ENCODE measurements at regions not wholly inside any gene's neighbourhood (a gene's known extent, or its start where the extent isn't known, plus 50 kb on each side); places are given as distances from the start of the nearest gene placed in this dataset.

DNA sequence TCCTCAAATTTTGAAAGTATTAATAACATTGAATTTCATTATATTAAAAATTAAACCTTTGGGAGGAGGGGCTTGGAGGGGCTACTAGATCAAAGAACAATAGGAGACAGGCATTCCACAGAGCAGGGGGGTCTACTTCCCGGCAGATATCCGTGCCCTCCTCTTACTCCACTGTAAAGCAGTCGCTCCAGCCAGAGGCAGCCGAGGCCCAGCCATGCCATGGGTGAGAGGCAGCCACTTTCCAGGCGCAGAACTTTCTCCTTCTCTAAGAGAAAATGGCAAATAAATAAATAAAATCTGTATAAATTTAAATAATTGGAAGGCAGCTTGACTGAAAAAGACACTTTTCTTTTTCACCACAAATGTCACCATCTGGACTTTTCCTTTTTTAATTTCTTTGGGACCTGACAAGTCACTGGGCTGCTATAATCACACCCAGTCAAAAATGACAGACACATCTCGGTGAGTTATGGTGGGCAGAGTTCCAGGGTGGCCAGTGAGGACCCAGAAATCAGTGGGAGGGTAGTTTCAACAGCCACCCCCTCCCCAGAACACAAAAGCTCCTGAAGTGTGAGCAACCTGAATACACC is 302.2 kb upstream of the SMARCA2 start:
- H3K9me3 ChIP-seq (replicated peaks; ENCODE audit: low read length) = no peaks in the 10 kb centered on the region
- H3K27me3 ChIP-seq (ENCODE audit: control insufficient read depth, insufficient read depth, low read length) = no peaks in the 10 kb centered on the region
- H3K4me3 ChIP-seq (ENCODE audit: low read length) = no peak overlapping the region
- no peak overlapping the region for H3K4me2 ChIP-seq (ENCODE audit: low read length)
- no peaks in the 10 kb centered on the region for H3K4me1 ChIP-seq (ENCODE audit: control insufficient read depth, insufficient read depth, low read length)
- H3K9ac ChIP-seq (ENCODE audit: low read depth, low read length) = no peak overlapping the region
- no peaks in the 10 kb centered on the region for H3K36me3 ChIP-seq (ENCODE audit: insufficient read depth, low read length)

DNA sequence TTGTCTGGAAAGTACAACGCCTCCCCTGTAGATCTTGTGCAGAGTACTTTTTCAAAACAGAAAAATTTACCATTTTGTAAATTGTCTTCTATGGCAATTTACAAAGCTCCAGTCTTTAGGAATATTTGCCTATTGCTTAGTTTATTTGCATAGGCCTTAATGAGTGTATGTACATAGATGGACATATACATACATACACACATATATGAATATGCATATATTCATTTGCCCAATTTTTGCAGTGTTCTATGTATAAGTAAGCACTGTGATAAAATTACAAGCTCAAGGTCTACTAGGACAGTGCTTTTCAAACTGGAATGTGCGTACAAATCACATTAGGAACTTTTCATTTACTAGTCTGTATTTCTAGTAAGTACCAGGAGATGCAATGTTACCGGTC is 301.3 kb upstream of the SMARCA2 start:
- Histone ChIP-seq H3K9me3 (replicated peaks; ENCODE audit: low read length) (no peaks in the 10 kb centered on the region), H3K36me3 (ENCODE audit: insufficient read depth, low read length) (no peaks in the 10 kb centered on the region), H3K4me1 (ENCODE audit: control insufficient read depth, insufficient read depth, low read length) (no peaks in the 10 kb centered on the region), H3K4me2 (ENCODE audit: low read length) (no peak overlapping the region), H3K27me3 (ENCODE audit: control insufficient read depth, insufficient read depth, low read length) (no peaks in the 10 kb centered on the region), H3K9ac (ENCODE audit: low read depth, low read length) (no peak overlapping the region), H3K4me3 (ENCODE audit: low read length) (no peak overlapping the region)

- no peak overlapping the region for H3K4me2 ChIP-seq (ENCODE audit: low read length)
- H3K9ac ChIP-seq (ENCODE audit: low read depth, low read length) = no peak overlapping the region
- H3K4me3 ChIP-seq (ENCODE audit: low read length) = no peak overlapping the region
- H3K36me3 ChIP-seq (ENCODE audit: insufficient read depth, low read length) = no peaks in the 10 kb centered on the region
- no peaks in the 10 kb centered on the region for H3K9me3 ChIP-seq (replicated peaks; ENCODE audit: low read length)
- H3K4me1 ChIP-seq (ENCODE audit: control insufficient read depth, insufficient read depth, low read length) = no peaks in the 10 kb centered on the region
- H3K27me3 ChIP-seq (ENCODE audit: control insufficient read depth, insufficient read depth, low read length) = no peaks in the 10 kb centered on the region
Measured at GRCh38 chr9:1717882-1718281, 297.3 kb upstream of the SMARCA2 start.

DNA sequence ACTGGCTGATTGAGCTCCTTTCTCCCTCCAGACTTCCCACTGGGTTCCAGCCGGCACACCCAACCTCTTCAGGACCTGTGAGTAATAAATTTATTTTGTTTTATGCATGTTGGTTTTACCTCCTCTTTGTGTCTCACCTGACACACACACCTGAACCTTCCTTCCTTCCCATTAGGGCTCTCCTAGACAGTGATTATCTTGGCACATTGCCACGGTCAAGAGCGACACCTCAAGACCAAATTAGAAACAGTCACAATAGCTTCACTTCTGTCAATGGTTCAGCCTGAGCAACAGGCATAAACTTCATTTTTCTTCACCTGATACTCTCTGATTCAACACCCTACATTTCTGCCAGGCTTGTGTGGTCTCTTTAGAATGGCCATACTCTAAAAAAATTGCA is 296.3 kb upstream of the SMARCA2 start:
- Histone ChIP-seq H3K4me1 (ENCODE audit: control insufficient read depth, insufficient read depth, low read length) (no peaks in the 10 kb centered on the region), H3K4me2 (ENCODE audit: low read length) (no peak overlapping the region), H3K9ac (ENCODE audit: low read depth, low read length) (no peak overlapping the region), H3K9me3 (replicated peaks; ENCODE audit: low read length) (no peaks in the 10 kb centered on the region), H3K27me3 (ENCODE audit: control insufficient read depth, insufficient read depth, low read length) (no peaks in the 10 kb centered on the region), H3K4me3 (ENCODE audit: low read length) (no peak overlapping the region), H3K36me3 (ENCODE audit: insufficient read depth, low read length) (no peaks in the 10 kb centered on the region)

GRCh38 chr9:1721196-1721595 is 294.0 kb upstream of the SMARCA2 start:
- H3K4me1 ChIP-seq (ENCODE audit: control insufficient read depth, insufficient read depth, low read length) = no peaks in the 10 kb centered on the region
- H3K36me3 ChIP-seq (ENCODE audit: insufficient read depth, low read length) = no peaks in the 10 kb centered on the region

GRCh38 chr9:1722404-1722803 is 292.7 kb upstream of the SMARCA2 start:
- H3K36me3 ChIP-seq (ENCODE audit: insufficient read depth, low read length) = no peaks in the 10 kb centered on the region
- H3K4me3 ChIP-seq (ENCODE audit: low read length) = no peak overlapping the region
- H3K27me3 ChIP-seq (ENCODE audit: control insufficient read depth, insufficient read depth, low read length) = no peaks in the 10 kb centered on the region
- H3K9ac ChIP-seq (ENCODE audit: low read depth, low read length) = no peak overlapping the region
- H3K4me1 ChIP-seq (ENCODE audit: control insufficient read depth, insufficient read depth, low read length) = no peaks in the 10 kb centered on the region
- no peaks in the 10 kb centered on the region for H3K9me3 ChIP-seq (replicated peaks; ENCODE audit: low read length)
- no peak overlapping the region for H3K4me2 ChIP-seq (ENCODE audit: low read length)

More at GRCh38 chr9:1721196-1721595, 294.0 kb upstream of the SMARCA2 start:
- Histone ChIP-seq H3K9ac (ENCODE audit: low read depth, low read length) (no peak overlapping the region), H3K9me3 (replicated peaks; ENCODE audit: low read length) (no peaks in the 10 kb centered on the region), H3K4me2 (ENCODE audit: low read length) (no peak overlapping the region), H3K4me3 (ENCODE audit: low read length) (no peak overlapping the region), H3K27me3 (ENCODE audit: control insufficient read depth, insufficient read depth, low read length) (no peaks in the 10 kb centered on the region)

GRCh38 chr9:1723522-1724015 is 291.6 kb upstream of the SMARCA2 start:
- no peaks in the 10 kb centered on the region for H3K27me3 ChIP-seq (ENCODE audit: control insufficient read depth, insufficient read depth, low read length)
- no peaks in the 10 kb centered on the region for H3K4me1 ChIP-seq (ENCODE audit: control insufficient read depth, insufficient read depth, low read length)
- no peak overlapping the region for H3K4me2 ChIP-seq (ENCODE audit: low read length)
- no peak overlapping the region for H3K9ac ChIP-seq (ENCODE audit: low read depth, low read length)
- H3K4me3 ChIP-seq (ENCODE audit: low read length) = no peak overlapping the region
- H3K9me3 ChIP-seq (replicated peaks; ENCODE audit: low read length) = no peaks in the 10 kb centered on the region
- H3K36me3 ChIP-seq (ENCODE audit: insufficient read depth, low read length) = no peaks in the 10 kb centered on the region

GRCh38 chr9:1726993-1727759 is 288.0 kb upstream of the SMARCA2 start:
- Histone ChIP-seq H3K4me1 (ENCODE audit: control insufficient read depth, insufficient read depth, low read length) (no peaks in the 10 kb centered on the region), H3K9ac (ENCODE audit: low read depth, low read length) (no peak overlapping the region), H3K27me3 (ENCODE audit: control insufficient read depth, insufficient read depth, low read length) (no peaks in the 10 kb centered on the region), H3K4me3 (ENCODE audit: low read length) (no peak overlapping the region), H3K36me3 (ENCODE audit: insufficient read depth, low read length) (no peaks in the 10 kb centered on the region), H3K9me3 (replicated peaks; ENCODE audit: low read length) (no peaks in the 10 kb centered on the region), H3K4me2 (ENCODE audit: low read length) (no peak overlapping the region)

- Histone ChIP-seq H3K9ac (ENCODE audit: low read depth, low read length) (no peak overlapping the region), H3K36me3 (ENCODE audit: insufficient read depth, low read length) (no peaks in the 10 kb centered on the region), H3K9me3 (replicated peaks; ENCODE audit: low read length) (no peaks in the 10 kb centered on the region), H3K4me1 (ENCODE audit: control insufficient read depth, insufficient read depth, low read length) (no peaks in the 10 kb centered on the region), H3K4me3 (ENCODE audit: low read length) (no peak overlapping the region), H3K27me3 (ENCODE audit: control insufficient read depth, insufficient read depth, low read length) (no peaks in the 10 kb centered on the region), H3K4me2 (ENCODE audit: low read length) (no peak overlapping the region)
Measured at GRCh38 chr9:1729631-1730030, 285.5 kb upstream of the SMARCA2 start.

GRCh38 chr9:1732670-1733069 is 282.5 kb upstream of the SMARCA2 start:
- no peaks in the 10 kb centered on the region for H3K27me3 ChIP-seq (ENCODE audit: control insufficient read depth, insufficient read depth, low read length)

GRCh38 chr9:1738511-1739100 is 276.5 kb upstream of the SMARCA2 start:
- Histone ChIP-seq H3K27me3 (ENCODE audit: control insufficient read depth, insufficient read depth, low read length) (peaks cover 2% of the 10 kb centered on the region), H3K9me3 (replicated peaks; ENCODE audit: low read length) (no peaks in the 10 kb centered on the region), H3K4me3 (ENCODE audit: low read length) (no peak overlapping the region), H3K4me2 (ENCODE audit: low read length) (no peak overlapping the region), H3K9ac (ENCODE audit: low read depth, low read length) (no peak overlapping the region), H3K36me3 (ENCODE audit: insufficient read depth, low read length) (no peaks in the 10 kb centered on the region), H3K4me1 (ENCODE audit: control insufficient read depth, insufficient read depth, low read length) (no peaks in the 10 kb centered on the region)

More at GRCh38 chr9:1732670-1733069, 282.5 kb upstream of the SMARCA2 start:
- H3K4me2 ChIP-seq (ENCODE audit: low read length) = no peak overlapping the region
- no peaks in the 10 kb centered on the region for H3K4me1 ChIP-seq (ENCODE audit: control insufficient read depth, insufficient read depth, low read length)
- no peaks in the 10 kb centered on the region for H3K9me3 ChIP-seq (replicated peaks; ENCODE audit: low read length)
- no peak overlapping the region for H3K9ac ChIP-seq (ENCODE audit: low read depth, low read length)
- H3K4me3 ChIP-seq (ENCODE audit: low read length) = no peak overlapping the region
- H3K36me3 ChIP-seq (ENCODE audit: insufficient read depth, low read length) = no peaks in the 10 kb centered on the region
